IPS-NIHi11 (cell line): ENCODE measurements at regions not wholly inside any gene's neighbourhood (a gene's known extent, or its start where the extent isn't known, plus 50 kb on each side); places are given as distances from the start of the nearest gene placed in this dataset.

Experiments
- DNase-seq: peaks from one replicate; pipeline ENCODE4 v3.0.0; 2012; ENCODE audit warnings: mixed read lengths, low spot score

DNA sequence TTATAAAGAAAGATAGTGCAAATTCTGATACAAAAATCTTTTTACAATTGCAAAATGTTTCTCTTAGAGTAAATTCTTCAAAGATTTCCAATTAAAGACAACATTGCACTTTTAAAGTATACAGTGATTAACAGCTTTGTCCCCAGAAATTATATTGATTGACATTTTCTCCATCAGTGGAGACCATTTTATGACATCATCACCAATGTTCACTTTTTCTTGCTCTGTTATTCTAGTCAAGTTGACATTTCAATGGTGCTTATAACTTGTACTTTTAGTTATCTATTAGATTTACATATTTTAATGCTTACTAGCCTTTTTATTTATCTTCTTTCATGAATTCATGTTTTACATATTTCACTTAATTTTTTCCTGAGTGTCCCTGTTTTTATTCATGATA, 524.8 kb downstream of the HAO1 start:
- no peak for DNase-seq

DNA sequence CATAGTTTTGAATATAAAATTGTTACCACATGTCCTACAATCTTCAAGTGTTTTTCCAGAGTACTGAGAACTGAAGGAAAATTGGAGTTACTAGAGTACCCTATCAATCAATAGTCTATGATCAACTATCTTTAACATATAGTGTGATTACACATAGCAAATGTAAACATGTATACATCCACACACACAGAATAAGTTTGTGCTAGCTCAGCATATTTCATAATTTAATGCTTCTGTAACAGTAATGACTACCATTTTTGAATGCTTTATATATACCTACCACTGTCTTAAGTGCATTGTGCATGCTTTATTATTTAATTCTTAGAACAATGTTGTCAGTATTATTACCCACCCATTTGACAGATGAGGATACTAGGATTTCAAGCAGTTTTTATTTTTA, 523.9 kb downstream of the HAO1 start:
- no peak for DNase-seq

DNA sequence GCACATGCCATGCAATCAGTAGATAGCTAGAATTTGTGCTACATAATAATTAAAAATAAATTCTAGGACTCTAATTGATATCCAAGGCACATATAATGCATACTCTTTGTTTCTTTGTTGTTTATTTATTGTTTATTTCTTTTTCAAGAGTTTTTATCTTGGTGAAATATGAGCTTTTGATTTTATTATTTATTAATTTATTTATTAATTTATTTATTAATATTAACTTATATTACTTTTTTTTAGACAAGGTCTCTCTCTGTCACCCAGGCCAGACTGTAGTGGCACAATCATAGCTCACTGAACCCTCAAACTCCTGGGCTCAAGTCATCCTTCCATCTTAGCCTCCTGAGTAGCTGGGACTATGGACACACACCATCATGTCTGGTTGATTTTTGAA, 519.9 kb downstream of the HAO1 start:
- DNase-seq, result no peak

DNA sequence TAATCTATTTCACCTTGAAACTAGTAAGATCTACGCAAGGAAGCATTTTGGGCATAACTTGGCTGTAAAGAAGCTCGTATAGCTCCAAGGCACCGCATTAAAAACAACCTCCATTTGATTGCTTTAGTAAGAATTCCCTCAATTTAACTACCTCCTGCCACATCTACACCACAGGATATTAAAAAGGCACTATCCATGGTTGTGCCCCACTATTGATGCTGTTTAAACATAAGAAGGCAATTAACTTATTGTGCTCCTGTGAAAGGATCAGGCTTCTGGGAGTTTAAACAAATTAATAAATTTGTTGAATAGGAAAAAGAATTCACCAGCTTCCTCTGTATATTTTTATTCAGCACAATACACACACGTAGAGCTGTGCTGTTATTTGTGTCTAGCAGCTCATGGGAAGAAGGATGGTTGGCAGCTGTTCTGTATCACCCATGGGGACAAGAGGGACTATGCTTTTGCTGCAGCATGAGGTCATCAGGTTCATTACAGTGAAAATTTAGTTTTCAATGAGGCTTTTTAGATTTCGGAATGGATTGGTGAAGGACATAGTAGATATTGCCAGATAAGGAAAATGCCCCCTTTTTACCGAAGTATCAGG, 513.3 kb downstream of the HAO1 start:
- DNase-seq, result no peak

DNA sequence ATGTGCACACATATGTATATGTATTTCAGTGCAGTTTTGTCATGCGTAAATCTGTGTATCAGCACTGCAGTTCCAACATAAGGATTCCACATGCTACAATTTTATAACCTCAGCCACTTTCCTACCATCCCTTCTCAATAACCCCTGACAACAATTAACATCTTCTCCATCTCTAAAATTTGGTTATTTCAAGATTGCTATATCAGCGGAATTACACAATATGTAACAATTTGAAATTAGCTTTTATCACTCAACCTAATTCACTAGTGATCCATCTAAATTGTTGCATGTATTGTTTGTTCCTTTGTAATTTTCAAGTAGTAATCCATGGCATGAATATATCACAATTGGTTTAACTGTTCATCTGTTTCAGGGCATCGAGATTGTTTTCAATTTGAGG, 511.3 kb downstream of the HAO1 start:
- no peak for DNase-seq

DNA sequence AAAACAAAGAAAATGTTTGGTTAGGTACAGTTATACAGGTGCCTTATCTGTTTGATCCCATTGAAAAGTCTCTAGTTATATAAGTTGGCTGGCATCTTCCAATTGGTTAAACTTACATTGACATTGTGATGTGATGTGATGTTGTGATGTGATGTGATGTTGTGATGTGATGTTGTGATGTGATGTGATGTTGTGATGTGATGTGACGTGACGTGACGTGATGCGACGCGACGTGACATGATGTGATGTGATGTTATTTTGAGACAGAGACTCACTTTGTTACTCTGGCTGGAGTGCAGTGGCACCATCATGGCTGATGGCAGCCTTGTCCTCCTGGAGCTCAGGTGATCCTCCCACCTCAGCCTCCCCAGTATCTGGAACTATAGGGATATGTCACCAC, 507.6 kb downstream of the HAO1 start:
- DNase-seq, result no peak

DNA sequence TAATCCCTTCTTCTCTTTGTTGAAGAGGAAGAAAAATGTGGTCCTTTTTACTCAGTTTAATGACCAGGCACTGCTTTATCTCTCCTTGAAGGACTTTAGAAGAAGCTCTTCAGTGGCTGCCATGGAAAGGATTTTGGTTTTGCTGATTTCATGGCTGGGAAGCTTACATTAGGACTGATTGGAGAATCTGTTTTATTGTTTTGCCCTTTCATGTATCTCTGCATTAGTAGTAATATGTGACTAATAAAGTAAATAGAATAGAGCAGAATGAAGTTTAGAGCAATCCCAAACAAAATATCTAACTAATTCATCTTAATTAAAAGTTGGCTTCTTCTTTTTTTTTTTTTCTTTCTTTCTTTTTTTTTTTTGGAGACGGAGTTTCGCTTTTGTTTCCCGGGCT, 502.9 kb downstream of the HAO1 start:
- no peak for DNase-seq

DNA sequence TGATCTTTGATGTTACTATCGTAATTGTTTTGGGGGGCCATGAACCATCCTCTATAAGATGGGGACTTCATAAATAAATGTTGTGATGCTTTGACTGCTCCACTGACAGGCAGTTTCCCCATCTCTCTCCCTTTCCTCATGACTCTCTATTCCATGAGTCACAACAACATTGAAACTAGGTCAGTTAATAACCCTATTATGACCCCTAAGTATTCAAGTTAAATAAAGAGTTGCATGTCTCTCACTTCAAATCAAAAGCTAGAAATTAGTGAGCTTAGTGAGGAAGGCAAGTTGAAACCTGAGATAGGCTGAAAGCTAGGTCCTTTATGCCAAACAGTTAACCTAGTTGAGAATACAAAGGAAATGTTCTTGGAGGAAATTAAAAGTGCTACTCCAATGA, 491.0 kb downstream of the HAO1 start:
- no peak for DNase-seq

DNA sequence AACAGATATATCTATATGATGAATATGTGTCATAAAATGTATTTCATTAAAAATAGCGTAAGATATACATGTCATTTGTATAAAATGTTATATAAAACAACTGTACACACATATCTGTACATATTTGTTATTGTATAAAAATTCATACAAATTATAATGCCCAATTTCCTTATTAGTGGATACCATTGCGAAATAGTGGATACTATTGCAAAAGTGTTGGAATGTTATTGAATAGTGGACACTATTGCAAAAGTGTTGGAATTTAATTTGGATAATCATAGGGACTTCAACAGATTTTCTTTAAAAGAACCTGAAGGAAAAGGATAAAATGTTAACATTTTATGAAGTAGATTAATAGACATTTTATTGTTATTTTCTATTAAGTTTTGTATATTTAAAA, 487.4 kb downstream of the HAO1 start:
- DNase-seq, result no peak

DNA sequence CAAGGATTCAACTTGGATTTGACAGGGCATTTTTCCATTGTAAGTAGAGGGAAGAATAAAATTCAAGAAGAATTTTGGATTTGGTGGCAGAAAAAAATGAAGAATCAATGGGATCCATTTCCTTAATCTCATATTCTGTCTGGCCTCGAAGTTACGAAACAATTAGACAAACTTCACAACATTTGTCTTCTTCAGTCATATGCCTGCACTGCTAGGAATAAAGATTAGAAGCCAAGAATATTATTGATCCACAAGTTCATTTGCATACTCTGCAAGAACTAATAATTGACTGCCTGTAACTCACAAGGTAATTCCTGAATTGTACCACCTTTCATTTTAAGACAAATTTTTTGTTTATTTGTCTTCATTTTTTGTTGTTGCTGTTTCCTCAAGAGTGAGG, 486.2 kb downstream of the HAO1 start:
- no peak for DNase-seq

DNA sequence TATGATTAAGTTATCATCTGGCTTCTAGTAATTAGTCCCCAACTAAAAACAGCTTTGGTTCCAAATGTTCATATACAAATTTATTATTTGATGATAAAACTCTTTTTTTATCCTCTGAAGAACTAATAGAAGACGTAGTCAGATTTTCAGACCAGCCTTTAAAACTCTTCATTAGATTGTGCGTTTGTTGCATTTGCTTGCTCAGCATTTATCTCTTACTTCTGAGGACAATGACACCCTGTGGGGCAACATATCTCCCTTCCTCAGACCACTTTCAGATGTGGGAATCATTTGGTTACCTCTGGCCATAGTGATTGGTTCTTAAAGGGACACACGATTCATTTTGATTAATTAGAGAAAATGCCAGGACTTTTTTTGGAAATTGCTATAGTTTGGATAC, 481.8 kb downstream of the HAO1 start:
- no peak for DNase-seq

DNA sequence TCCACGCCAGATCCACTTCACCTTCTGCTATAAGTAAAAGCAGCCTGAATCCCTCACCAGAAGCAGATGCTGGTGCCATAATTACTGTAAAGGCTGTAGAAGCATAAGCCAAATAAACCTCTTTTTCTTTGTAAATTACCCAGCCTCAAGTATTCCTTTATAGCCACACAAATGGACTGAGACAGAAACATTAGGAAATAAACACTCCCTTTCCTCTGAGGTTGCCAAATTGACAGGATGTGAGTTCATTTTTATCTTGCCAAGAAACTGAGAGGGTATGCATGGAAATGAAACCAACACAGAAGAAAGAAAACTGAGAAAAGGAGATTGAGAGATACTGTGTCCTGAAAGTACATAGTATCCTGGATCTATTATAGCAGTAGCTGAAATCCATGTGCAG, 481.2 kb downstream of the HAO1 start:
- DNase-seq, result no peak

DNA sequence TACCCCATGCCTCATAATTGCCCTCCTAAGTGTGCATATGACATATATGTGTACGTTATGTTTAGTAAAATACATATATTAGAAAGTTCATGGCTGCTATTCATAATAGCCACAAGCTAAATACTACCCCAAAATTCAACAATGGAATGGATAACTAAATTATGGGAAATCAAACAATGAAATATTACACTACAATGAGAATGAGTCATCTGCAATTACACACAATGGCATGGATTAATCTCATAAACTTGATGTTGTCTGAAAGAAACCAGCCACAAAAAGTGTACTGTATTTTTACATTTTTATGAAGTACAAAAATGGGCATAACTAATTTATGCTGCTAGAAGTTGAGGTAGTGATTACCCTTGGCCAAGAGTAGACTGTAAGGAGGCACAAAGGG, 477.0 kb downstream of the HAO1 start:
- no peak for DNase-seq

DNA sequence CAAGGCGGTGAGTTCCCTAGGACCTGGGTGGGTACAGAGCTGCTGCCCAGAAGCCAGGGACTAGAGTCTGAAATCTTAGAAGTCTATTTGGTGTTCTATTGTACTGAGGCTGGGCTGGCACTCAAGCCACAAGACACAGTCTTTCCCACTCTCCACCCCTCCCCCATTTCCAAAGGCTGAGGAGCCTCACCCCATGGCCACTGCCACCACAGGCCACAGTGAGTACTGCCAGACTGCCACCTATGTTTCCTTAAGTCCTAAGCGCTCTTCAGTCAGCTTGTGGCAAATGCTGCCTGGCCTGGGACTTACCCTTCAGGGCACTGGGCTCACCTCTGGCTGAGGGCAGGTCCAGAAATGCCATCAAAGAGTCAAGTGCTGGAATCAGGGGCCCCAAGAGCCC, 469.3 kb downstream of the HAO1 start:
- DNase-seq, result no peak

DNA sequence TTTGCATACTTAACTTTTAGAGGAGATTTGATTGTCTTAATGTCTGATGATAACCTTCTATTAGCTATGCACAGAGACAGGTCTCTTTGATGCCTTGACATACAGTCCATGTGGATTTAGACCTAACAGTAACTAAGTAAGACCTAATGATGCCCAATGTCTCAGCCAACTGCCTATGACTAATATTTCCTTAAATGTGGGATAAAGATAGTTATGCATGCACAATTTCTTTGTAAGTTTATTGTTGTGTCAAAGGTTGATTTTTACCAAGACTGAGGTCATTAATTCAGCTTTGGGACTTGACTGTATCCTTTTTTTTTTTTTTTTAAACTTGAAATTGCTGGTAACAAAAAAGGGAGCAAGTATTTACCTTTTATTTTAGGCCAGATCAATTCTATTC, 450.0 kb downstream of the HAO1 start:
- no peak for DNase-seq

DNA sequence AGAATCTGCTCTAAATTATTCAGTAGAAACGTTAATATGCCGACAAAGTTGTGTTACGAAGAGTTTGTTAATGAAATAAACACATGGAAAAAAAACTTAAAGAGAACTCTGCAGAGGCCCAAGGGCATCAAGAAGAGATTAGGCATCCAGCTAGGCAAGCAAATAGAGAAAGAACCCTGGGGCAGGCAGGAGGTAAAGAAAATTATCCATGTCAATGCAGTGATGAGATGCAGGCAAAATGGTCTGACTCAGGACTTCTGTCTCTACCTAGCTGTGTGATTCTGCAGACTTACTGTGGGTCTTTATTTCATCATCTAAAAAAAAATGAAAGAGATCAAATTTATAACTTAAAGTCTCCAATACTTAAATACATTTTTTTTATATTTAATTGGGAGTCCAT, 448.0 kb downstream of the HAO1 start:
- no peak for DNase-seq

DNA sequence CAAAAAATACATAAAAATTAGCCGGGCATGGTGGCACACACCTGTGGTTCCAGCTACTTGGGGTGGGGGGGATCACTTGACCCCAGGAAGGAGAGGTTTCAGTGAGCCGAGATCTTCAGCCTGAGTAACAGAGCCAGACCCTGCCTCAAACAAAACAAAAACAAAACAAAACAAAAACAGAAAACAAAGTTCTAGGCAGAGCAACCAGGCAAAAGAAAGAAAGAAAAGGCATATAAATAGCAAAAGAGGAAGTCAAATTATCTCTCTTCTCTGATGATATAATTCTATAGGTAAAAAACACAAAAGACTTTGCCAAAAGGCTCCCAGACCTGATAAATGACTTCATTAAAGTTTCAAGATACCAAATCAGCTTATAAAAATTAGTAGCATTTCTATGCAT, 446.9 kb downstream of the HAO1 start:
- no peak for DNase-seq

DNA sequence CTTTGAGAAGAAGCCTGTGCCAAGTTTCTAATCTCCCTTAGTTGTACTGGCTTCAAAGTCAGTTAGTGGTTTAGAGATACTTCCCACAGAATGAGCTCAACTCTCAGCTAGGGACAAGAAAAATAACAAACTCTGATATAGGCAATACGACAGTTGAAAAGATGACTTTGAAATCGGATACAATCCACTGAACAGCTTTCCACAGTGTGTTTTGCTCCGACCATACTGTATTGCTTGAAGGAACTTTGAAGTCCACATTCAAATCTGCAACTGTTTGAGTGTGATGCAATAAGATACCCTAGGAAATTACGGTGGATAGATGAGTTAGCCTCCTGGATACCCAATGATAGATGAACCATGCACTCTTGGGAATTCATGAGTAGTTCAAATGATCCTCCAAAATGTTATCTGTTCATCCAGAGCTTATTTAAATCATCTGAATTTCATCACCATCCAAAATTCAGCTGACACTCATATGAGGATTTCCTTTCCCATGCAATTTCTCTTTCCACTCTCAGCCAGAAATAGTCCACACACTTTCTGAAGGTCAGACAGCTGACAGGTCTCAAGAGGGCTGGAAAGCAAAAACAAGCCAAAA, 443.8 kb downstream of the HAO1 start:
- DNase-seq, result no peak

DNA sequence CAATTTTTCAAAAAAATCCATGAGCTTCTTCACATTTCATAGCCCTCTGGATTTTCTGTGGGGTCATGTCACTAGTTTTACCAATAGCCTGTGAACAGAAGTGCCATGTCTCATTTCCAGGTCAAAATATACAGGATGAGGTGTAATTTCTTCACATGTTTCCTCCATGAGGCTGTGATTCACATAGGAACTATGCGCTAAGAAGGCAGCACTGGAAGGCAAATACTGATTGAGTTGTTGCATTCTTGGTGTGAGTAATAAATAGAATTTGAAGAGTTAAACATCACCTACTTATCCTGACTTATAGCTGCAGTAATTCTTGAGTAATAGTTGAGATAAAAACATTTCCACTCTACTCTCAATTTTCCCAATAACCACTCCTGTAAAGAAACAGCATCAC, 442.3 kb downstream of the HAO1 start:
- DNase-seq, result no peak

DNA sequence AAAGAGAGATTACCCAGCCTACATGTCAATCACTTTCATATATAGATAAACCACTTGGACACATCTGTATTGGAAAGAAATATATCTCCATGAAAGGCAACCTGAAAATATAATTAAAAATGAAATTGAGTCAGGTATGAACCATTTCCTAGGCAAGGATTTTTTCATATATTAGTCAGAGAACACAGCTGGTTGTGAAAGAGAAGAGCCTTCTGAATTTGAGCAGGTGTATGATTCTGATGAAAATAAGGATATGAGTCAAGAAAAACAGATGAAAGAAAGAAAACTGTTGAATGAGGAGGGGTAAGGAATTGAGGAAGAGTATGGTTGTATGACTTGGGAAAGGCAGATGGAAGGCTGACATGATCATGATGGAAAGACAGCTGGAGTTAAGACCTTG, 441.1 kb downstream of the HAO1 start:
- no peak for DNase-seq

DNA sequence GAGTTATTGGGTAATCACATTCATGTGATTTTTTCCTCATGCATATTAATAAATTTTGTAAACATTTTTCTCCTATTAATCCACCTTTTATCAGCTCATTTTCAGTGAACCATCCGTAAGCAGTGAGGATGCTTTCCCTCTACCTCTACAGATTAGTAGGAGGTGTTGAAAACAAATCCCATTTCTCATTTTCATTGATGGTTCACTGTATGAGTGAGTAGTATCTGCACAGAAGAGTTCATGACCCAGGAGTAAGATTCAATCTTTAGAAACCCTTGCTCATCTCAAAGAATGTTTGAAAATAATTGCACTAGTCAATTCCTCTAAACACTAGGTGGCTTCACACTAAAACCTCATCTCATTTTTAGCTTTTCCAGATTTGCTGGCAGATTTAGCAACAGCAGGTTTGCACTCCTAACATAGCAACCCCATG, 440.0 kb downstream of the HAO1 start:
- DNase-seq, result no peak

DNA sequence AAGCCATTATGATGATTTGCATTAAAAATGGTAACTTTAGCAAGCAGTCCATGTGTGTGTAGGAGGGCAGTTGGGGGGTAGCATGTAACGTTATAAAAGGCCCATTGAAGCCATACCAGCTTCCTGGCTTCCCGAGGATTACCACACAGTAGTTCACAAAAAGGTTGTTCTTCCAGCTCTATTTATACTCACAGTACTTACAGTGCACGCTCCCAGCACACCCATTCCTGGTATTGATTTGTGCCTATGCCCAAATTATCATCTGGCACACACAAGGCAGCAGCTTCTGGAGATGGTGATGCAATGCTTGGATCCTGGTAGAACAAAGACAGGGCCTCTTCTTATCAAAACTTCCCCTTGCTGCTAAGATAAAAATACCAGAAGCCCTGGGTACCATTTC, 436.8 kb downstream of the HAO1 start:
- DNase-seq, result no peak

DNA sequence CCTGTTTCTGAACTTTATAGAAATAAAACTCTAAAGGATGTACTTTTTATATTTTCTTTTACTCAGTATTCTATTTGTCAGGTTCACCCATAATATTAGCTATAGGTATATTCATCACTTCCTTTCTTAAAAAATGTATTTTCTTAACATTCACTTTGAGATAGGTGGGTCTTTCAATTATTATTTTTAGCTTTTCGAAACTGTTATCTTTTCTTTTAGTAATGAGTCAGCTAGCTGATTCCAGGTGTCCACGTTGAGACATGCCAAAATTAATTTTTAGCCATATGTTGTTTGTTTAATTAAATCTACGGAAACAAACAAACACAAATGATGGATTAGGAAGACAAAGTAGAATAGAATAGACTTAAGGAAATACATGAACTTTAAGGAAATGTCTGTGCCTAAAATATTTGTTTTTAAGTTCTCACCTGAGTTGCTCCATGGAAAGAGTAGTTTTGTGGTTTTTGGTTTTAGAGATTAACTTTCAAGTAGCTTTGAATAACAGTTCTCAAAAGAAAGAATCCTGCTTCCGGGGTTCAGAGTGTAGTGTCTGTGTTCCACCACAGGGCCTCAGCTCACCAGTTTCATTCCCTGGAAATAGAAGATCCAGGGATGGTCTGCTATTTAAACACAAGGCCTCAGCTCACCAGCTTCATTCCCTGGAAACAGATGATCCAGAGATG, 435.0 kb downstream of the HAO1 start:
- no peak for DNase-seq

DNA sequence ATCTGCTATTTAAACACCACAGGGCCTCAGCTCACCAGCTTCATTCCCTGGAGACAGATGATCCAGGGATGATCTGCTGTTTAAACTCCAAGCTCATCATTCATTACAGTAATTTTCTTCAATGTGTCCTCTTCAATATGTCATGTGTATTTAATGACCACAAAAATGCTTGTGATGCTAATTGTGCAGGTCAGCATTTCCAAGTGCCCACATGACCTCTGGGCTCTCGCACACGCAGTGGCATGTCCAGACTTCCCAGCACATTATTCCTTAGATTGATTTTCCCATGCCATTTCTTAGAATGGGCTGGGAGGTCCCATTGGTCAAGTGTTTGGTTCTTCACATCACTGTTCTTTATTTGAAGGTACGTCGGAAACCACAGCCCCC, 434.4 kb downstream of the HAO1 start:
- DNase-seq, result no peak
